ENCODE measurements at regions not wholly inside any gene's neighbourhood (a gene's known extent, or its start where the extent isn't known, plus 50 kb on each side); places are given as distances from the start of the nearest gene placed in this dataset.
A peak's percentile ranks its signal among the peaks of the same experiment; 100 is the strongest.
"Not testable (repeated sequence)": the region's sequence is repeated elsewhere in the genome, so short reads cannot be mapped to it uniquely, and the experiment has no call there.

DNA sequence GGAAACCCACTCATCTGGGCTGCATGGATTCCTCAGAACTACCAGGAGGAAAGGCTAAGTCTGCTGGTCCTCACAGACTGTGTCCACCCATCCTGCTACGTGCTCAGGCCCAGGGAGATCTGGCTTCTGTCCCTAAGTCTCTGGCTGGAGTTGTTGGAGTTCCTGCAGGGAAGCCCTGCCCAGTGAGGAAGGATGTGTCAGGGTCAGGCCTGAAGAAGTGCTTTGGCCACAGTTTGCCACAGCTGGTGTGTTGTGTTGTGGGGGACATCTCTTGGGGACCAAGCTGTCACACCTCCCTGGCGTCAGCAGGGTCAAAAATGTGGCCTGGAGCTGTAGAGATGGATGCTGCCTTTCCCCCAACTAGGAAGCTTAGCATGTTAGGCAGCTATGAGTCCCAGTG lies 684.7 kb downstream of the METTL15 start:
- DNase-seq, result no peak

DNA sequence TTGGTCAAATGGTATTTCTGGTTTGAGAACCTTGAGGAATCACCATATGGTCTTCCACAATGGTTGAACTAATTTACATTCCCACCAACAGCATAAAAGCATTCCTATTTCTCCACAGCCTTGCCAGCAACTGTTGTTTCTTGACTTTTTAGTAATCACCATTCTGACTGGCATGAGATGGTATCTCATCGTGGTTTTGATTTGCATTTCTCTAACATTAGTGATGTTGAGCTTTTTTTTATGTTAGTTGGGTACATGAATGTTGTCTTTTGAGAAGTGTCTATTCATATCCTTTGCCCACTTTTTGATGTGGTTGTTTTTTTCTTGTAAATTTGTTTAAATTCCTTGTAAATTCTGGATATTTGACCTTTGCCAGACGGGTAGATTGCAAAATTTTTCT lies 679.7 kb downstream of the METTL15 start:
- not testable (repeated sequence) for DNase-seq

DNA sequence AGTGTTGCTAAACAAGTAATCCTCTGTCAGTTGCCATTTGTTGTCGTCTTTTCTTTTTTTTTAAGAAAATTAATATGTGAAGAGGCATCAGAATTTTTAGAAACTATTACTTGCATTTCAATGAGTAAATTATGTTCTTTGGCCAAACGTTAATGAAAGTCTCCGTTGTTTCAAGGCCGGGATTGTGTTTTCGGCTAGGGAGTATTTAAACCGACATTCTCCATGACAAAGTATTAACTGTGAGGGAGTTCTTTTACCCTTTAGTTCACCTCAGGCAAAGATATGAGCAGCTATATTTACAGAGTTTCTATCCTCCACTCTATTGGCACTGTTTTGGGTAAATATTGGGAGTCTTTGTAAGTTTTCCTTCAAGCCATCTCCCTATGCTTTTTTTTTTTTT lies 668.9 kb downstream of the METTL15 start:
- no peak for DNase-seq

DNA sequence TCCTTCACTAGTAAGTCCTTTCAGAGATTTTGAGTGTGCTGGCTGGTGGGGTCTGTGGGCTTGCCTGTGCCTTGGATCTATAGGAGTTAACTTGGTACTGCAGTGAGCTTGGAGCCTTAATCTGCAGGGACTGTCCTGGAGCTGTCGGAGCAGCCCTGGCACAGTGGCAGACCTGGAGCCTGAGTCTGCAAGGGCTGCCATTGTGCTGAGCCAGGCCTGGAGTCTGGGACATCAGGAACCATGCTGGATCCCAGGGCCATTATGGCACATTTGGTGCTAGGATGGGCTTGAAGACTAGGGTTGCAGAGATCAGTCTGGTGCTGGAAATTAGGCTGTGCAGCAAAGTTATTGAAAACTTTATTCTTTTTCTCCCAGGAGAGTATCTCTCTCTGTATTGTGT lies 665.4 kb downstream of the METTL15 start:
- no peak for DNase-seq

DNA sequence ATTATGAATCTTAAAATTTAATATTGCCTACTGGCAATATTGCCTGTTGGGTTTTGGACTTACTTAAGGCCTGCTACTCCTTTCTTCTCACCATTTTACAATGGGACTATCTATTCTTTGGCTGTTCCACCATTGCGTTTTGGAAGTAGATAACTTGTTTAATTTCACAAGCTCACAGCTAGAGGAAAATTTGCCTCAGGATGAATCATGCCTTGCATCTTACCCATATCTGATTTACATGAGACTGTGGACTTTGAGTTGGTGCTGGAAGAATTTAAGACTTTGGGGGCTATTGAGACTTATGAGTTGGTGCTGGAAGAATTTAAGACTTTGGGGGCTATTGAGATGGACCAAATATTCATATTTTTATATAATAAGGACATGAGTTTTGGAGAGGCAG lies 662.6 kb downstream of the METTL15 start:
- no peak for DNase-seq

DNA sequence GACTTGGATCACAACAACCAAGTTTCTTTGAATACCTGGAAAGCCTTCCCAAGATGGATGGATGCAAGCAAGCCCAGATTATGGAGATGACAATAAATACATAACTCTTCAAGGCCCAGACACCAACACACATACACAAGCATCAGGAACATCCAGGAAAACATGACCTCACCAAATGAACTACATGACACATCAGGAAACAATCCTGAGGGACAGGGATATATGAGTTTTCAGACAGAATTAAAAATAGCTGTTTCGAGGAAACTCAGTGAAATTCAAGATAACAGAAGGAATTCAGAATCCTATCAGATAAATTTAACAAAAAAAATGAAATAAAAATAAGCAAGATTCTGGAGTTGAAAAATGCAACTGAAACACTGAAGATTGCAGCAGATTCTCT lies 659.4 kb downstream of the METTL15 start:
- no peak for DNase-seq

GRCh38 chr11:28763876-28764275 lies 655.7 kb downstream of the METTL15 start:
- DNase-seq, result no peak

DNA sequence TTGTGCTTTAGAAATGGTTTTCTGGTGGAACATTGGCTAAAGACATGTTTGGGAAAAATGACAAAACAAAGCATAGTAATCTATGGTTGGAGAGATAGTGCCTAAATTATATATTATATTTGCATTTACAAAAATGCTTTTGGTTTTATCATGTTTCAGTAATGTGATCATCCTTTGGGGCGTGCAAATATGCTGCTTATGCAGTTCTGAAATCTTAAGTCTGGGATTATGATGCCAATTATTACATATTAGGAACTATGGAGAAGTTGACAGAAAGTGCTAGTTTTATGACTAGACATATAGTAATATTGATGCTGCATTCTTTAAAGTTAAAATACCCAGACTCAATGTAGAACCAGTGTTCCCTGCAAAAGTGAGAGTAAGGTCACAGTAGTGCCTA lies 655.0 kb downstream of the METTL15 start:
- no peak for DNase-seq

- DNase-seq, result no peak
These were observed 652.6 kb downstream of the METTL15 start for GRCh38 chr11:28760676-28761390.

- no peak for DNase-seq
These were observed 651.1 kb downstream of the METTL15 start for GRCh38 chr11:28759311-28759710.

DNA sequence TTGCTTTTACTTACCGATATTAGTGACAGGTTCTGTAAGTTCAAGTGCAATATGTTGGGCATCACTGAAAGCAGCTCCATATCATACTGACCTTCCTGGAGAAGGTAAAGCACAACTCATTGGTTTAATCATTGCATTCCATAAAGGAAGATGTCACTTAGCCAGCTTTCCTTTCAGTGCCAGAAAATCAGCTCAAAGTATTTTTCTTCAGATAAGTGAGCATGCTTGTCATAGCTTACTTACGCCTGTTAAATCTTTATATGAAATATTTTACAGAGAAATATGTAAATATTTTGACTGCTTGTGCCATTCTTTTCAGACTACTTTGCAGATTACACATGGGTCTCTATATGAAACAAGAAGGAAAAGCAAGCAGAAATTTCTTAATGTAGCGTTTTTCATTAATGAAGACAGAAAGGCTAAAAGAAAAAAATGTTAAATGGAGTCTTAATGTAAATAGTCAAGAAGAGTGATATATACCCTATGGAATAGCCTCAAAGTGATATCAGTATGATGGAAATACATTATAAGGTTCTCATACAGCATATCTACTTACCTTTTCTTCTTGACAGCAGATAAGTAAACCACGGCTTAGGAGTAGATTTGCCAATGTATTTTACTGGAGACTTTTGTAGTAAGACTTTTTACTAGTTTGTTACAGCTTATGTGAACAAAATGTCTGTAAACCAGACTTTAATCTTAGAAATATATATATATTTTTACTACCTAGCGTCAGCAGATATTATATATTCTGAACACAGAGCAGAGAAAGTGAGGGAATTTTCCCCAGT lies 649.7 kb downstream of the METTL15 start:
- peak; percentile 28 for DNase-seq

DNA sequence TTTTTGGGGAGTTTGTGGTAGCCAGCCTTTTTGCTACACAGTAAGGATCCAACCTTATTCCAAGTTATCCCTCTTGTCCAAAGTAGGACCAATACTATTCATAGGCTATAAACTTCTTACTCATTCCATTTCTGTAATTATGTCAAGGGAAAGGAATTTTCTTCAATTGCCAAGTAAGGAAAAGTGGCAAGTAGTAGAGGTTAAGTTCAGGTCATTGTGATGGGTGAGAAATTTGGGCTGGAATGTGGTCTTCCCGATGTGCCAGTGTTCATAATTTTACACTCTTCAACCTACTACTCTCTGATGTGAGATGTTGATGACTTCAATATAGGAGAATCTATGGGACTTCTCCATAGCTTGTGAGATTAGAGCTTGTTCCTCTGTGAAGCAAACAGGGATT lies 648.8 kb downstream of the METTL15 start:
- peak; percentile 20 for DNase-seq

DNA sequence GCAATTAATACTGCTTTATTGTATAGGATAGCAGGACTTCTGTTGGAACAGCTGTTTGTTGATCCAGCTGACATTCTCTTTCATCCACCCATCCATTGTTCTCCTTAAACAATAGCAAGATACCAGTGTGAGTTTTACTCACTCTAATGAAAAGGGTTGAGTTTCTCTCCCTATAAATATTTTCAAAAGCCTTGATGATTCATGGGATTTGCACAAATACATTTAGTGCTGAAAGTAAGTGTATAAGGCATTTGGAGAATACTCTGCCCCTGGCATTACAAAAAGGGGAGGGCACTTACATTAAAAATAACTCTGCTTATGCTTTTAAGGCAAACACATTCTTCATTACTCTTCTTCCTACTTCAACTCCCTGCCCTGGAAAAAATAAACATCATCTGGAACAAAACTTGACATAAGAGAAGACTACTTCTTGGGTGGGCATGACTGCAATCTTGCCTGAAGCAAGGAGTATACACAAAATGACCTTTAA lies 634.9 kb downstream of the METTL15 start:
- peak; percentile 8 for DNase-seq

- DNase-seq, result no peak
These were observed 631.5 kb downstream of the METTL15 start for GRCh38 chr11:28739489-28740280.

DNA sequence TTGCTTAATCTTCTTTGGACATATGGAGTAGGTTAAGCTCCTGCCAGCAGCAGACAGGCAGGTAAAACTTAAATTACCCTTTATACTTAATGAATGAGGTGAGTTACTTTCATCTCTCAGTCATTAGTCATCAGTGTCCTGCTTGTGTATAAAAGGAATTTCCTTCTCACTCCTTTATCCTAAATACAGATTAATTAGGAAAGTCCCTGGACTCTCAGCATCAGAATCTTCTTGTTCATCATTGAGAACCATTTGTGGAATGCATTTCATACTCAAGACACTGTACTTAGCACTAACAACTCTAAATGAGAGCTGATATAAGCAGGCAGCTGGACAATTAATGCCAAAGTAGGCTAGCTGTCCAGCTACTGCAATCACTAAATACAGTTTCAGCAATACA lies 630.4 kb downstream of the METTL15 start:
- DNase-seq, result peak; percentile 8

DNA sequence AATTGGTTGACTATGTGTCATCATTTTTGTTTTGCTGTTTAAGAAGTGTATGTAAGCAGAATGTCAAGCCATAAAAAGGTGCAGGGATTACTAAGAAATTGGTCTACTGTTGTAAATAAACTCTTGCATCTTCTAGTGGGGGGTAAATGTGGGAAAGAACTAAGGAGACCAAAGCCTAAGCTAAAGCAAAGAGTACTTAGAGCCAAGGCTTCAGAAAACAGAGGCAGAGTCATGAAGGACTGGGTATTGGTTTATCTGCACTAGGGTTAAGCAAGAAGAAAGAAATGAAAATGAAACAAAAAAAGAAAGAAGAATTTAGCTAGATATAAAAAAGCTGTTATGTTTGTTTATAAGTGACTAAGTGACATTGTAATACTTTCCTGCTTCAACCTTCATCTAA lies 628.1 kb downstream of the METTL15 start:
- DNase-seq, result no peak

GRCh38 chr11:28735511-28735910 lies 627.3 kb downstream of the METTL15 start:
- DNase-seq, result no peak

DNA sequence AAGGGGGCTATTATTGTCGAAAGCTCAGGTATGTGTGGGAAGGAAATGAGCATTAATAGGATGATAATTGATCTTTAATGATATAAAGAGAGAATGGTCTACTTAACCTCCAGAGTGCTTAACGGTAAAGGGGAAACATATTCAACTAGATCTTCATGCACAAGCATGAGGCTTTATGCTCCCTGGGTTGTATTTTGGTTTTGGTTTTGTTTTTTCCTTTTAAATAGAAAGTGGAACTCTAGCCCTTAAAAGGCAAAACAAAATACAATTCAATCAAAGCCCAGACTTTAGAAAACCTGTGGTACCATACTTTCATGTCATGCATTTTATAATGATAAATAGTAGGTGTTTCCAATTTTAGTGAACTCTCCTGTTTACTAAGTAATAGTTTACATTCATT lies 622.7 kb downstream of the METTL15 start:
- no peak for DNase-seq

DNA sequence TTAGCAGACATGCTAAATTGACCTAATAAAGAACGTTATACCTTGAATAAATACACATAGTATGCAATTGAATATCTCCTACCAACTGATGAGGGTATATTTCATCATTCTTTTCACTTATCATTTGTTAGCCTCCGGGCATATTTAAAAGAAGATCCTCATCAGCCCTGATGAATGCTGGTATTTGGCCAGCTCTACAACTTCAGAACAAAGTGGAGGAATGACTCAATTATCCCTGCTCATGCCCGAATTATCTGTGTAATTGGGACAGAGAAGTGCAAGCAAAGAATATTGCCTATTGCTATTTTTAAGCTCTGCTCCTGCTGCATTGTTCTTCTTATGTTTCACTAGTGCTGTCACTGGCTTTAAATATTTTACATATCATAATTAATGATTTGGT lies 622.1 kb downstream of the METTL15 start:
- no peak for DNase-seq

GRCh38 chr11:28729339-28729738 lies 621.2 kb downstream of the METTL15 start:
- DNase-seq, result no peak

- DNase-seq, result no peak
These were observed 620.5 kb downstream of the METTL15 start for GRCh38 chr11:28728666-28729065.

GRCh38 chr11:28727254-28727653 lies 619.1 kb downstream of the METTL15 start:
- no peak for DNase-seq

DNA sequence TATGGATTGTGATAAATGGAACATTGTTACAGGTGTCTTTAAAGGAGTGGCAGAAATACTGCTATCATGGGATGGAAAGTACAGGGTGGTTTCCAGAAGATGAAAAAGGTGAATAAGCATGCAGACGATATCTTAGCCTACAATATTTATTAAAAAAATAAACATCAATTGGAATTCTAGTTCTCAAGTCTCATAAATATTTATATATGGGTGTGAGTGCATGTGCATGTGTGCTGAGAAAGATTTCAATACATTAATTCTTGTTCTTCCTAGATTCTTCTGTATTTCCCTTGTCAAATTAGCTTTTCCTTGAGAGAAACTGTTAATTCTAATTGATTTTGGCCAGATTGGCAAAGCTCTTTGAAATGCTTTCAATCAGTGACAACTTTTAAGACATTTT lies 618.2 kb downstream of the METTL15 start:
- DNase-seq, result no peak

DNA sequence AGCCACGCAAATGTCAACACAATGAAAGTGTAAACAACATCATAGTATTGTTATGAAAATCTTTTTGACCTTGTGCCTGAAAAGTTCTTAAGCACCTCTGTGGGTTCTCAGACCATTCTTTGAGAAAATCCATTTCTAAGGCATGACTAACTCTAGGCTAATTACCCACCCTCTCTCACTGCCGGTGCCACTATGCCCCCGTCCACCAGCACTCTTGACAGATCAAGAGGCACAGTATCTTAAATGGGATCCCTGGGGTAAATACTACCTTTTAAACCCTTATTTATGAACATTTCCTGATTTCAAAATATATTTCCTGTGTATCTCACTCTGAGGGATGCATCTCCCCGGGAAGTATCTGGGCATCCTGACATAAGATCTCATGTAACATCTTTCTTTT lies 607.5 kb downstream of the METTL15 start:
- DNase-seq, result no peak

Data from eye (tissue), 1 donor.